ENCODE measurements at regions not wholly inside any gene's neighbourhood (a gene's known extent, or its start where the extent isn't known, plus 50 kb on each side); places are given as distances from the start of the nearest gene placed in this dataset.
A peak's percentile ranks its signal among the peaks of the same experiment; 100 is the strongest.

DNA sequence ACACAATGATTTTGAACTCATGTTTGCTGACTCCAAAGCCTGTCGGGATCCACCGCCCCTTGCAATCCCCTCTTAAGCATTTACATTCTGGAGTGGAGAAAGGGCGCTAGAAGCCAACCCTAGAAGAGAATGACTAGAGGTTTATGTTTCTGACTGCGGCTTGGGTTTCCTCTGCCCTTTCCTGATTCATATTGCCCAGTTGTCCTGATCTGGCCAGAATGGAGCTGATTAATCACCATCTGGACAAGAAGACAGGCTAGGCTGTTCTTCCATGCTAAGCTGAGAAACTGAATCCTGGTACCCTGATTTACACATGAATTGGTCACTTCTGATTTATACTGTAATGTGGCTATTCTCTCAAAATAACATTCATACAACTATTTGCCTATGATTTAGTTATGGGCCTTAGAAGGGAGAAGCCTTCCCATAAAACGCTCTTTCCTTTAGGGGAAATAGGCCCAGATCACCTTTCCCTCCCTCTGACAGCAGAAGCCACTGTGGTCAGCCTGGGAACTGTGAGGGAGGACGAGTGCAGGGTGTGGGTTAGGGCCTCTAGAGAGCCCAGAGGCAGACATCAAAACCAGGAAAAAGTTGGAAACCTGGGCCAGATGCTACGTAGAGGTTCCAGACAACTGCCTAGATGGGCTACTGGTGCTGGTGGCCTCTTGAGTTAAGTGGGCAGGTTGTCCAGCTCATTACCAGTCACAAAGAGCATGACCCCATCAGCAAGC, 199.2 kb upstream of the PRDM1 start:
- Mint-ChIP-seq H3K36me3 (ENCODE audit: low read depth) (no peaks in the 10 kb centered on the region), H3K27me3 (ENCODE audit: insufficient read depth, low read depth, poor library complexity) (peaks cover 3% of the 10 kb centered on the region), H3K9me3 (peaks cover 15% of the 10 kb centered on the region; the same call in 2 of the 3 replicates), H3K4me3 (no peak overlapping the region), H3K4me1 (peaks cover 11% of the 10 kb centered on the region), H3K27ac (no peak overlapping the region)
- no peak for TF ChIP-seq ZNF331 (CRISPR knock-in tag; IDR thresholded peaks at IDR 0.05; ENCODE audit: low read depth)
- TF ChIP-seq JUNB (IDR thresholded peaks at IDR 0.05; ENCODE audit: unreplicated experiment): no peak
- no peak for TF ChIP-seq EZH2 (IDR thresholded peaks at IDR 0.05; ENCODE audit: low read depth, unreplicated experiment)
- no peak for TF ChIP-seq NANOG (IDR thresholded peaks at IDR 0.05; ENCODE audit: borderline replicate concordance)
- TF ChIP-seq, protein P1, sequence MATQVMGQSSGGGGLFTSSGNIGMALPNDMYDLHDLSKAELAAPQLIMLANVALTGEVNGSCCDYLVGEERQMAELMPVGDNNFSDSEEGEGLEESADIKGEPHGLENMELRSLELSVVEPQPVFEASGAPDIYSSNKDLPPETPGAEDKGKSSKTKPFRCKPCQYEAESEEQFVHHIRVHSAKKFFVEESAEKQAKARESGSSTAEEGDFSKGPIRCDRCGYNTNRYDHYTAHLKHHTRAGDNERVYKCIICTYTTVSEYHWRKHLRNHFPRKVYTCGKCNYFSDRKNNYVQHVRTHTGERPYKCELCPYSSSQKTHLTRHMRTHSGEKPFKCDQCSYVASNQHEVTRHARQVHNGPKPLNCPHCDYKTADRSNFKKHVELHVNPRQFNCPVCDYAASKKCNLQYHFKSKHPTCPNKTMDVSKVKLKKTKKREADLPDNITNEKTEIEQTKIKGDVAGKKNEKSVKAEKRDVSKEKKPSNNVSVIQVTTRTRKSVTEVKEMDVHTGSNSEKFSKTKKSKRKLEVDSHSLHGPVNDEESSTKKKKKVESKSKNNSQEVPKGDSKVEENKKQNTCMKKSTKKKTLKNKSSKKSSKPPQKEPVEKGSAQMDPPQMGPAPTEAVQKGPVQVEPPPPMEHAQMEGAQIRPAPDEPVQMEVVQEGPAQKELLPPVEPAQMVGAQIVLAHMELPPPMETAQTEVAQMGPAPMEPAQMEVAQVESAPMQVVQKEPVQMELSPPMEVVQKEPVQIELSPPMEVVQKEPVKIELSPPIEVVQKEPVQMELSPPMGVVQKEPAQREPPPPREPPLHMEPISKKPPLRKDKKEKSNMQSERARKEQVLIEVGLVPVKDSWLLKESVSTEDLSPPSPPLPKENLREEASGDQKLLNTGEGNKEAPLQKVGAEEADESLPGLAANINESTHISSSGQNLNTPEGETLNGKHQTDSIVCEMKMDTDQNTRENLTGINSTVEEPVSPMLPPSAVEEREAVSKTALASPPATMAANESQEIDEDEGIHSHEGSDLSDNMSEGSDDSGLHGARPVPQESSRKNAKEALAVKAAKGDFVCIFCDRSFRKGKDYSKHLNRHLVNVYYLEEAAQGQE (IDR thresholded peaks at IDR 0.05; ENCODE audit: unreplicated experiment): no peak
- TF ChIP-seq EZH2phosphoT487 (IDR thresholded peaks at IDR 0.05; ENCODE audit: unreplicated experiment): no peak
- no peak for TF ChIP-seq CREB1 (CRISPR knock-in tag; IDR thresholded peaks at IDR 0.05; ENCODE audit: low read depth)
- TF ChIP-seq, protein P2, sequence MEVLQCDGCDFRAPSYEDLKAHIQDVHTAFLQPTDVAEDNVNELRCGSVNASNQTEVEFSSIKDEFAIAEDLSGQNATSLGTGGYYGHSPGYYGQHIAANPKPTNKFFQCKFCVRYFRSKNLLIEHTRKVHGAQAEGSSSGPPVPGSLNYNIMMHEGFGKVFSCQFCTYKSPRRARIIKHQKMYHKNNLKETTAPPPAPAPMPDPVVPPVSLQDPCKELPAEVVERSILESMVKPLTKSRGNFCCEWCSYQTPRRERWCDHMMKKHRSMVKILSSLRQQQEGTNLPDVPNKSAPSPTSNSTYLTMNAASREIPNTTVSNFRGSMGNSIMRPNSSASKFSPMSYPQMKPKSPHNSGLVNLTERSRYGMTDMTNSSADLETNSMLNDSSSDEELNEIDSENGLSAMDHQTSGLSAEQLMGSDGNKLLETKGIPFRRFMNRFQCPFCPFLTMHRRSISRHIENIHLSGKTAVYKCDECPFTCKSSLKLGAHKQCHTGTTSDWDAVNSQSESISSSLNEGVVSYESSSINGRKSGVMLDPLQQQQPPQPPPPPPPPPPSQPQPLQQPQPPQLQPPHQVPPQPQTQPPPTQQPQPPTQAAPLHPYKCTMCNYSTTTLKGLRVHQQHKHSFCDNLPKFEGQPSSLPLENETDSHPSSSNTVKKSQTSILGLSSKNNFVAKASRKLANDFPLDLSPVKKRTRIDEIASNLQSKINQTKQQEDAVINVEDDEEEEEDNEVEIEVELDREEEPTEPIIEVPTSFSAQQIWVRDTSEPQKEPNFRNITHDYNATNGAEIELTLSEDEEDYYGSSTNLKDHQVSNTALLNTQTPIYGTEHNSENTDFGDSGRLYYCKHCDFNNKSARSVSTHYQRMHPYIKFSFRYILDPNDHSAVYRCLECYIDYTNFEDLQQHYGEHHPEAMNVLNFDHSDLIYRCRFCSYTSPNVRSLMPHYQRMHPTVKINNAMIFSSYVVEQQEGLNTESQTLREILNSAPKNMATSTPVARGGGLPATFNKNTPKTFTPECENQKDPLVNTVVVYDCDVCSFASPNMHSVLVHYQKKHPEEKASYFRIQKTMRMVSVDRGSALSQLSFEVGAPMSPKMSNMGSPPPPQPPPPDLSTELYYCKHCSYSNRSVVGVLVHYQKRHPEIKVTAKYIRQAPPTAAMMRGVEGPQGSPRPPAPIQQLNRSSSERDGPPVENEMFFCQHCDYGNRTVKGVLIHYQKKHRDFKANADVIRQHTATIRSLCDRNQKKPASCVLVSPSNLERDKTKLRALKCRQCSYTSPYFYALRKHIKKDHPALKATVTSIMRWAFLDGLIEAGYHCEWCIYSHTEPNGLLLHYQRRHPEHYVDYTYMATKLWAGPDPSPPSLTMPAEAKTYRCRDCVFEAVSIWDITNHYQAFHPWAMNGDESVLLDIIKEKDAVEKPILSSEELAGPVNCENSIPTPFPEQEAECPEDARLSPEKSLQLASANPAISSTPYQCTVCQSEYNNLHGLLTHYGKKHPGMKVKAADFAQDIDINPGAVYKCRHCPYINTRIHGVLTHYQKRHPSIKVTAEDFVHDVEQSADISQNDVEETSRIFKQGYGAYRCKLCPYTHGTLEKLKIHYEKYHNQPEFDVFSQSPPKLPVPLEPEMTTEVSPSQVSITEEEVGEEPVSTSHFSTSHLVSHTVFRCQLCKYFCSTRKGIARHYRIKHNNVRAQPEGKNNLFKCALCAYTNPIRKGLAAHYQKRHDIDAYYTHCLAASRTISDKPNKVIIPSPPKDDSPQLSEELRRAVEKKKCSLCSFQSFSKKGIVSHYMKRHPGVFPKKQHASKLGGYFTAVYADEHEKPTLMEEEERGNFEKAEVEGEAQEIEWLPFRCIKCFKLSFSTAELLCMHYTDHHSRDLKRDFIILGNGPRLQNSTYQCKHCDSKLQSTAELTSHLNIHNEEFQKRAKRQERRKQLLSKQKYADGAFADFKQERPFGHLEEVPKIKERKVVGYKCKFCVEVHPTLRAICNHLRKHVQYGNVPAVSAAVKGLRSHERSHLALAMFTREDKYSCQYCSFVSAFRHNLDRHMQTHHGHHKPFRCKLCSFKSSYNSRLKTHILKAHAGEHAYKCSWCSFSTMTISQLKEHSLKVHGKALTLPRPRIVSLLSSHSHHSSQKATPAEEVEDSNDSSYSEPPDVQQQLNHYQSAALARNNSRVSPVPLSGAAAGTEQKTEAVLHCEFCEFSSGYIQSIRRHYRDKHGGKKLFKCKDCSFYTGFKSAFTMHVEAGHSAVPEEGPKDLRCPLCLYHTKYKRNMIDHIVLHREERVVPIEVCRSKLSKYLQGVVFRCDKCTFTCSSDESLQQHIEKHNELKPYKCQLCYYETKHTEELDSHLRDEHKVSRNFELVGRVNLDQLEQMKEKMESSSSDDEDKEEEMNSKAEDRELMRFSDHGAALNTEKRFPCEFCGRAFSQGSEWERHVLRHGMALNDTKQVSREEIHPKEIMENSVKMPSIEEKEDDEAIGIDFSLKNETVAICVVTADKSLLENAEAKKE (CRISPR knock-in tag; IDR thresholded peaks at IDR 0.05): no peak
- TF ChIP-seq, protein P3, sequence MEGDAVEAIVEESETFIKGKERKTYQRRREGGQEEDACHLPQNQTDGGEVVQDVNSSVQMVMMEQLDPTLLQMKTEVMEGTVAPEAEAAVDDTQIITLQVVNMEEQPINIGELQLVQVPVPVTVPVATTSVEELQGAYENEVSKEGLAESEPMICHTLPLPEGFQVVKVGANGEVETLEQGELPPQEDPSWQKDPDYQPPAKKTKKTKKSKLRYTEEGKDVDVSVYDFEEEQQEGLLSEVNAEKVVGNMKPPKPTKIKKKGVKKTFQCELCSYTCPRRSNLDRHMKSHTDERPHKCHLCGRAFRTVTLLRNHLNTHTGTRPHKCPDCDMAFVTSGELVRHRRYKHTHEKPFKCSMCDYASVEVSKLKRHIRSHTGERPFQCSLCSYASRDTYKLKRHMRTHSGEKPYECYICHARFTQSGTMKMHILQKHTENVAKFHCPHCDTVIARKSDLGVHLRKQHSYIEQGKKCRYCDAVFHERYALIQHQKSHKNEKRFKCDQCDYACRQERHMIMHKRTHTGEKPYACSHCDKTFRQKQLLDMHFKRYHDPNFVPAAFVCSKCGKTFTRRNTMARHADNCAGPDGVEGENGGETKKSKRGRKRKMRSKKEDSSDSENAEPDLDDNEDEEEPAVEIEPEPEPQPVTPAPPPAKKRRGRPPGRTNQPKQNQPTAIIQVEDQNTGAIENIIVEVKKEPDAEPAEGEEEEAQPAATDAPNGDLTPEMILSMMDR (conservative IDR thresholded peaks at IDR 0.05; ENCODE audit: low read depth in 2 of 2): no peak
- no peak for TF ChIP-seq STAT1 (IDR thresholded peaks at IDR 0.05; ENCODE audit: unreplicated experiment)
- no peak for TF ChIP-seq POLR2AphosphoS5 (IDR thresholded peaks at IDR 0.05; ENCODE audit: low read depth)
- TF ChIP-seq, protein P4, sequence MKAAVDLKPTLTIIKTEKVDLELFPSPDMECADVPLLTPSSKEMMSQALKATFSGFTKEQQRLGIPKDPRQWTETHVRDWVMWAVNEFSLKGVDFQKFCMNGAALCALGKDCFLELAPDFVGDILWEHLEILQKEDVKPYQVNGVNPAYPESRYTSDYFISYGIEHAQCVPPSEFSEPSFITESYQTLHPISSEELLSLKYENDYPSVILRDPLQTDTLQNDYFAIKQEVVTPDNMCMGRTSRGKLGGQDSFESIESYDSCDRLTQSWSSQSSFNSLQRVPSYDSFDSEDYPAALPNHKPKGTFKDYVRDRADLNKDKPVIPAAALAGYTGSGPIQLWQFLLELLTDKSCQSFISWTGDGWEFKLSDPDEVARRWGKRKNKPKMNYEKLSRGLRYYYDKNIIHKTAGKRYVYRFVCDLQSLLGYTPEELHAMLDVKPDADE (IDR thresholded peaks at IDR 0.05): no peak
- no peak for TF ChIP-seq ZNF114 (CRISPR knock-in tag; IDR thresholded peaks at IDR 0.05)
- H3K4me1 ChIP-seq (ENCODE audit: insufficient read depth): peaks cover 13% of the 10 kb centered on the region; the same call in 1 of the 2 replicates
- DNase-seq (ENCODE audit: low spot score) (no peak), ATAC-seq (peak; percentile 67)
- H2AFZ ChIP-seq: 0 out of 2 replicates have a peak overlapping the region, but pooled peaks have one; percentile 29
- no peaks in the 10 kb centered on the region for H3F3A ChIP-seq (replicated peaks; ENCODE audit: low read depth)
- no peaks in the 10 kb centered on the region for H3K27me3 ChIP-seq (ENCODE audit: insufficient read depth)
- no peak overlapping the region for H3K4me2 ChIP-seq
- no peaks in the 10 kb centered on the region for H4K20me1 ChIP-seq (replicated peaks; ENCODE audit: insufficient read depth)
- no peaks in the 10 kb centered on the region for H3K79me2 ChIP-seq (replicated peaks; ENCODE audit: insufficient read depth)
- H3K4me3 ChIP-seq: no peak overlapping the region
- H3K9me2 ChIP-seq (ENCODE audit: insufficient read depth): peaks cover 12% of the 10 kb centered on the region
- no peaks in the 10 kb centered on the region for H3K36me3 ChIP-seq (ENCODE audit: insufficient read depth)
- H3K27ac ChIP-seq (ENCODE audit: low read depth): 0 out of 2 replicates have a peak overlapping the region, but pooled peaks have one; percentile 3
